Esophagus muscularis mucosa (tissue), 3 donors: ENCODE measurements at regions not wholly inside any gene's neighbourhood (a gene's known extent, or its start where the extent isn't known, plus 50 kb on each side); places are given as distances from the start of the nearest gene placed in this dataset.

Experiments
- POLR2A ChIP-seq: fragments of 450-650 bp; IDR thresholded peaks from one replicate; pipeline ENCODE4 v1.6.1; 2017; ENCODE audit warnings: antibody characterized with exemption, moderate library complexity, mild to moderate bottlenecking, low read depth
- TF ChIP-seq, protein P1 (sequence below), 3 experiments: fragments of 200-600 bp in 2 of 3; fragments of 450-650 bp in 1 of 3; sonication (generic) in 2 of 3; IDR thresholded peaks; one replicate each; pipeline ENCODE4 v1.5.1; 2017 to 2019; ENCODE audit warnings: antibody characterized with exemption in 3 of 3, mild to moderate bottlenecking in 2 of 3, moderate library complexity in 1 of 3

DNA sequence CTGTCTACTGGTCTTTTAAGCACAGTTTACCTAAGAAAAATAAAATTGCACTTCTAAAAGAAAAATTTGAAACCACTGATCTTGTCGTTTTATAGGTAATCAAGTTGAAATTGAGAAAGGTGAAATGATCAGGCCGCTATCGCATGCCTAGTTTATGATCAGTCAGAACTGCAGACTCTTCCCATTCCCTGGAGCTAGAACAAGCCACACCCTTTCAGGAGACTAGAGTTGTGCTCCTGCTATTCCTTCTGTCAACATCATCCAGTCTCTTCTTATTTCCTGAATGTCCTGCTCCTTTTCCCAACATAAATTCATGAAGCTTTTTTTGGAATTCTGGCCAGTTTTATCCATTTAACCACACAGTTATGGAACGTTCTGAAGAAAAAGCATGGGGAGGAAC, 135.1 kb downstream of the SLC7A11 start:
- TF ChIP-seq, protein P1, sequence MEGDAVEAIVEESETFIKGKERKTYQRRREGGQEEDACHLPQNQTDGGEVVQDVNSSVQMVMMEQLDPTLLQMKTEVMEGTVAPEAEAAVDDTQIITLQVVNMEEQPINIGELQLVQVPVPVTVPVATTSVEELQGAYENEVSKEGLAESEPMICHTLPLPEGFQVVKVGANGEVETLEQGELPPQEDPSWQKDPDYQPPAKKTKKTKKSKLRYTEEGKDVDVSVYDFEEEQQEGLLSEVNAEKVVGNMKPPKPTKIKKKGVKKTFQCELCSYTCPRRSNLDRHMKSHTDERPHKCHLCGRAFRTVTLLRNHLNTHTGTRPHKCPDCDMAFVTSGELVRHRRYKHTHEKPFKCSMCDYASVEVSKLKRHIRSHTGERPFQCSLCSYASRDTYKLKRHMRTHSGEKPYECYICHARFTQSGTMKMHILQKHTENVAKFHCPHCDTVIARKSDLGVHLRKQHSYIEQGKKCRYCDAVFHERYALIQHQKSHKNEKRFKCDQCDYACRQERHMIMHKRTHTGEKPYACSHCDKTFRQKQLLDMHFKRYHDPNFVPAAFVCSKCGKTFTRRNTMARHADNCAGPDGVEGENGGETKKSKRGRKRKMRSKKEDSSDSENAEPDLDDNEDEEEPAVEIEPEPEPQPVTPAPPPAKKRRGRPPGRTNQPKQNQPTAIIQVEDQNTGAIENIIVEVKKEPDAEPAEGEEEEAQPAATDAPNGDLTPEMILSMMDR (IDR thresholded peaks at IDR 0.05): no peak
- TF ChIP-seq POLR2A: no peak
